ENCODE measurements at regions not wholly inside any gene's neighbourhood (a gene's known extent, or its start where the extent isn't known, plus 50 kb on each side); places are given as distances from the start of the nearest gene placed in this dataset.

GRCh38 chr15:84103345-84103744 is 132.2 kb upstream of the GOLGA6L4 start:
- TF ChIP-seq, protein P1, sequence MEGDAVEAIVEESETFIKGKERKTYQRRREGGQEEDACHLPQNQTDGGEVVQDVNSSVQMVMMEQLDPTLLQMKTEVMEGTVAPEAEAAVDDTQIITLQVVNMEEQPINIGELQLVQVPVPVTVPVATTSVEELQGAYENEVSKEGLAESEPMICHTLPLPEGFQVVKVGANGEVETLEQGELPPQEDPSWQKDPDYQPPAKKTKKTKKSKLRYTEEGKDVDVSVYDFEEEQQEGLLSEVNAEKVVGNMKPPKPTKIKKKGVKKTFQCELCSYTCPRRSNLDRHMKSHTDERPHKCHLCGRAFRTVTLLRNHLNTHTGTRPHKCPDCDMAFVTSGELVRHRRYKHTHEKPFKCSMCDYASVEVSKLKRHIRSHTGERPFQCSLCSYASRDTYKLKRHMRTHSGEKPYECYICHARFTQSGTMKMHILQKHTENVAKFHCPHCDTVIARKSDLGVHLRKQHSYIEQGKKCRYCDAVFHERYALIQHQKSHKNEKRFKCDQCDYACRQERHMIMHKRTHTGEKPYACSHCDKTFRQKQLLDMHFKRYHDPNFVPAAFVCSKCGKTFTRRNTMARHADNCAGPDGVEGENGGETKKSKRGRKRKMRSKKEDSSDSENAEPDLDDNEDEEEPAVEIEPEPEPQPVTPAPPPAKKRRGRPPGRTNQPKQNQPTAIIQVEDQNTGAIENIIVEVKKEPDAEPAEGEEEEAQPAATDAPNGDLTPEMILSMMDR (IDR thresholded peaks at IDR 0.05), result no peak
- TF ChIP-seq SIN3A (IDR thresholded peaks at IDR 0.05; ENCODE audit: borderline replicate concordance, insufficient read depth, low read depth, low read length) (no peak), POLR2AphosphoS5 (IDR thresholded peaks at IDR 0.05; ENCODE audit: low read depth, low read length) (no peak)

Data from Panc1 (cell line).